Smooth muscle cell (in vitro differentiated cells): ENCODE measurements at regions not wholly inside any gene's neighbourhood (a gene's known extent, or its start where the extent isn't known, plus 50 kb on each side); places are given as distances from the start of the nearest gene placed in this dataset.

Source experiments
- DNase-seq: peaks from one replicate; lab custom pipeline; 2025; ENCODE audit not compliant: unreplicated experiment; lab: John Stamatoyannopoulos, UW
- H2AFZ ChIP-seq: fragments of 200-600 bp; sonication (generic); 2 replicates; pipeline ENCODE4 v1.6.0; 2016; ENCODE audit warnings: antibody characterized with exemption, low read depth, mild to moderate bottlenecking
- H3F3A ChIP-seq: fragments of 200-600 bp; sonication (generic); 2 replicates; pipeline ENCODE4 v1.6.0; 2017; ENCODE audit warnings: antibody characterized with exemption, low read depth
- H3K27ac ChIP-seq: fragments of 200-600 bp; sonication (generic); 2 replicates; pipeline ENCODE4 v1.5.1; 2016; ENCODE audit warnings: low read depth, mild to moderate bottlenecking
- H3K27me3 ChIP-seq: fragments of 200-600 bp; sonication (generic); 2 replicates; pipeline ENCODE4 v1.6.1; 2016; ENCODE audit warnings: low read depth, mild to moderate bottlenecking
- H3K36me3 ChIP-seq: fragments of 200-600 bp; sonication (generic); 2 replicates; pipeline ENCODE4 v1.5.1; 2016; ENCODE audit warnings: low read depth
- H3K4me1 ChIP-seq: fragments of 200-600 bp; sonication (generic); 2 replicates; pipeline ENCODE4 v1.5.1; 2016; ENCODE audit warnings: low read depth
- H3K4me2 ChIP-seq: fragments of 200-600 bp; sonication (generic); 2 replicates; pipeline ENCODE4 v1.6.0; 2016; ENCODE audit warnings: mild to moderate bottlenecking
- H3K4me3 ChIP-seq: fragments of 200-600 bp; sonication (generic); 2 replicates; pipeline ENCODE4 v1.5.1; 2016; ENCODE audit warnings: mild to moderate bottlenecking
- H3K79me2 ChIP-seq: fragments of 200-600 bp; sonication (generic); 2 replicates; pipeline ENCODE4 v1.6.0; 2016; ENCODE audit warnings: low read depth, mild to moderate bottlenecking
- H3K9ac ChIP-seq: fragments of 200-600 bp; sonication (generic); 2 replicates; pipeline ENCODE4 v1.6.0; 2016; ENCODE audit warnings: low read depth
- H3K9me3 ChIP-seq: fragments of 200-600 bp; sonication (generic); replicated peaks from 2 replicates; pipeline ENCODE4 v1.5.1; 2016; ENCODE audit warnings: low read depth
- H4K20me1 ChIP-seq: fragments of 200-600 bp; sonication (generic); 2 replicates; pipeline ENCODE4 v1.6.0; 2016; ENCODE audit warnings: low read depth
- WGBS: methylation state at CpG from one replicate; pipeline ENCODE4 v1.1.7; 2016; ENCODE audit warnings: low lambda C conversion rate; 5-methylcytosine and 5-hydroxymethylcytosine counted together
- TF ChIP-seq, protein P1 (sequence below): fragments of 200-600 bp; sonication (generic); IDR thresholded peaks from 2 replicates; pipeline ENCODE4 v1.5.1; 2017; ENCODE audit warnings: borderline replicate concordance, mild to moderate bottlenecking, antibody characterized with exemption; ENCODE audit not compliant: insufficient read depth, poor library complexity, severe bottlenecking

DNA sequence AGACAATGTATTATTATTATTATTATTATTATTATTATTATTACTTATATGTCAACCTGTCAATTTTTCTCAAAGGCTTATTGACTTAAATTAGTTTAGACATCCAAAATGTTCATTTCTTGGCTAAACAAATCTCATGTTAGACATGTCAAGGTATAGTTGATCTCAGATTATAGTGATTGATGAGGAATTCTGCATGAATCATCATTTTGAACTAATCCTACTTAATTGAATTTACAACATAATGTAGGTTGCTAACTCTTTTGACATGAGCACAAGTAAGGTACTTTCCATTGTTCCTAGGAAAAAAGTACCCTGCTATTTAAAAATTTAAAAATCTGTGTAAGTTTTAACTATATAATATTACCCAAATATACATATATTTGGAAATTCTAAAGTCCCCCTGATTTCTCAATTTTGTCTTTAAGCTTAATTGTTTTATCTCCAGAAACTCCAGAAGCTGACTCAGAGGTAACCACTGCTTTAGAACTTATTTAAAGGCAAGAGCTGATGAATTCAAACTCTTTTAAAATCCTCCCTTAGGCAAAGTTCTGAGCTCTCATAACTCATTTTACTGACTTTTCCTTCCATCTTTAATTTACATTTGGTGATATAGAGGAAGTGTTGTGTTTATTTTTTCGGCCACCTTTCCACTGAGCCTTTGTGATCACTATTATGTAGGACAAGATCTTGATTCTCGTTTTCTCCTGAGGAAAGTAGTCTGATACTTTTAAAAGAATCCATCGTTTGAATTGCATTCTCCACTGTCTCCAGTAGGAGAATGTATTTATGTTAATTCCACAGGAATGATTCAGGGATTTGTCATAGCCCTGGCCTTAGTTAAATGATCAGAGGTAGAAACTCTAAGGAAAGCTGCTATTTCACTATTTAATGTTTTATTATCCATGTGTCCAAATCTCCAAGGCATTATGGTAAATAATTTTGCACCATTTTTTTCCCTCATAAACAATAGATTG lies 1304.5 kb downstream of the AACS start:
- H3K27ac ChIP-seq = peak overlapping the region; percentile 89
- peak overlapping the region; percentile 66 for H3K4me2 ChIP-seq
- 36% methylated on average over 3 of the region's 3 CpGs for WGBS

DNA sequence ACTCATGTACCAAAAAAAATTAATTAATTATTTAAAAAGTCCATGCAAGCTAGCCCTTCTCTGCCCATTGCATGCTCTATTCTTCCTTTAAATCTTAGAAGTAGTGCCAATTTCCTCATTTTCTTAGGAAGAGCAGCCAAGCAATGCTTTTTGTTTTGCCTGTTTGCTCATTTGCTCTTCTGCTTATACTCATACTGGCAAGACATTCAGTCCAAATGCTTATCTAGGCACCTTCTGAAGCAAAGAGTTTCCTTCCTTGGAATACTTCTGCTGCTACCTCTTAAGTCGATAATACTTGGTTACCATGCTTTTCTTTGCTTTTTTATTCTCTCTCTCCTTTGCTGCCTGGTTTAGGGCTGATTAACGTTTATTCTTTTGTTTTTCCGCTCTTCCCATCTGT lies 1318.3 kb downstream of the AACS start:
- Histone ChIP-seq H3K4me1 (peaks cover 4% of the 10 kb centered on the region), H3K9ac (no peak overlapping the region), H3K36me3 (no peaks in the 10 kb centered on the region), H3K4me2 (no peak overlapping the region), H3F3A (no peaks in the 10 kb centered on the region), H4K20me1 (no peaks in the 10 kb centered on the region), H2AFZ (no peak overlapping the region), H3K4me3 (no peak overlapping the region), H3K27ac (no peak overlapping the region), H3K79me2 (no peaks in the 10 kb centered on the region), H3K9me3 (no peaks in the 10 kb centered on the region), H3K27me3 (no peaks in the 10 kb centered on the region)
- TF ChIP-seq, protein P1, sequence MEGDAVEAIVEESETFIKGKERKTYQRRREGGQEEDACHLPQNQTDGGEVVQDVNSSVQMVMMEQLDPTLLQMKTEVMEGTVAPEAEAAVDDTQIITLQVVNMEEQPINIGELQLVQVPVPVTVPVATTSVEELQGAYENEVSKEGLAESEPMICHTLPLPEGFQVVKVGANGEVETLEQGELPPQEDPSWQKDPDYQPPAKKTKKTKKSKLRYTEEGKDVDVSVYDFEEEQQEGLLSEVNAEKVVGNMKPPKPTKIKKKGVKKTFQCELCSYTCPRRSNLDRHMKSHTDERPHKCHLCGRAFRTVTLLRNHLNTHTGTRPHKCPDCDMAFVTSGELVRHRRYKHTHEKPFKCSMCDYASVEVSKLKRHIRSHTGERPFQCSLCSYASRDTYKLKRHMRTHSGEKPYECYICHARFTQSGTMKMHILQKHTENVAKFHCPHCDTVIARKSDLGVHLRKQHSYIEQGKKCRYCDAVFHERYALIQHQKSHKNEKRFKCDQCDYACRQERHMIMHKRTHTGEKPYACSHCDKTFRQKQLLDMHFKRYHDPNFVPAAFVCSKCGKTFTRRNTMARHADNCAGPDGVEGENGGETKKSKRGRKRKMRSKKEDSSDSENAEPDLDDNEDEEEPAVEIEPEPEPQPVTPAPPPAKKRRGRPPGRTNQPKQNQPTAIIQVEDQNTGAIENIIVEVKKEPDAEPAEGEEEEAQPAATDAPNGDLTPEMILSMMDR = no peak
- 85% methylated on average over 3 of the region's 3 CpGs for WGBS
- DNase-seq = no peak

More for the DNA sequence above, 1304.5 kb downstream of the AACS start:
- DNase-seq = no peak
- Histone ChIP-seq H3K79me2 (no peaks in the 10 kb centered on the region), H3K36me3 (no peaks in the 10 kb centered on the region), H4K20me1 (no peaks in the 10 kb centered on the region), H2AFZ (no peak overlapping the region), H3F3A (no peaks in the 10 kb centered on the region), H3K27me3 (no peaks in the 10 kb centered on the region), H3K9ac (peak overlapping the region; percentile 24), H3K9me3 (no peaks in the 10 kb centered on the region), H3K4me3 (no peak overlapping the region), H3K4me1 (no peaks in the 10 kb centered on the region)
- TF ChIP-seq, protein P1 = peak; percentile 27

DNA sequence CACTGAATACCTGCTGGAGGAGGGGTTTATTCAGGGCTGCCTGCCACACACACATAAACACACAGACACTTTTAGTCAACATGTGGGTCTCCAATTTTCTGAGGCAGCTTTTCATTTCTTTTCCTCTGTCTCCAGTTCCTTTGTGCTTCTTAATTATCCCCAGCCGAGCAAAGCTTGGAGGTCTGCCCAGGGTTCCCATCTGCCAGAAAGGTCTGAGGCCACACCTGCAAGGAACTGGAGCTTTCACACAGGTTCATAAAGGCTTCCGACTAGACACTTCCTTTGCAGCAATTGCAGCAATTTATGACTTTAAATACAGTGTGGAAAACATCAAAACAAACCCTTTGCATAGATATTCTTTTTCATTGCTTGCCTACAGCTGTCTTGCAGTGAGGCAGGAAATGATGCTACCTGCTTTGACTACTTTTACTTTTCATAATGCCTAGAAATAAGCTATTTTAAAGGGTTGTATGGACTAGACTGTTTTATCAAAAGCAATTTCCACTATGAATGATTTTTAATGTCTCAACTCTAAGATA lies 1318.9 kb downstream of the AACS start:
- TF ChIP-seq, protein P1 = no peak
- no peaks in the 10 kb centered on the region for H3F3A ChIP-seq

DNA sequence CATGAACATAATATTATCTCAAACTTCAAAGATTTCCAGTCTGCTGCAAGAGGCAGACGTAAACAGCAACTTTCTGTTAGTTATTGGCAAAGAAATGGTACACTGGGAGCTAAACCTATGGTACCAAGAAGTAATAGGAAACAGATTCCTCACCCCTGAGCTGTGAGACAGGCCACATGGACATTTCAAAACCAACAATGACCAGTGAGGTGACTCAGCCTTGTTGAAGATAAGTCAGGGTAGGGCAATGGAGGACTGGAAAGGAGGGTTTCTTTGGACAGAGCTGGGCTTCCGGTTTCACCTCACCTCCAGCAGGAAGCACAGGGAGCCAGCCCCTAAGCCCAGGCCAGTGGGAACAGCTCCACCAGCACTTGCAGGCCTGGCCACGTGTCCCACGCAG lies 1320.5 kb downstream of the AACS start:
- Histone ChIP-seq H3K9me3 (no peaks in the 10 kb centered on the region), H3K4me2 (no peak overlapping the region), H3K27ac (no peak overlapping the region), H3F3A (no peaks in the 10 kb centered on the region), H4K20me1 (no peaks in the 10 kb centered on the region), H3K79me2 (no peaks in the 10 kb centered on the region), H3K9ac (no peak overlapping the region), H3K4me3 (no peak overlapping the region), H3K27me3 (no peaks in the 10 kb centered on the region), H3K4me1 (peaks cover 4% of the 10 kb centered on the region), H2AFZ (no peak overlapping the region), H3K36me3 (no peaks in the 10 kb centered on the region)
- WGBS = 85% methylated on average over 4 of the region's 4 CpGs
- TF ChIP-seq, protein P1 = no peak
- no peak for DNase-seq

More for the DNA sequence above, 1318.9 kb downstream of the AACS start:
- H3K79me2 ChIP-seq = no peaks in the 10 kb centered on the region
- no peaks in the 10 kb centered on the region for H3K27me3 ChIP-seq
- H4K20me1 ChIP-seq = no peaks in the 10 kb centered on the region
- H3K36me3 ChIP-seq = no peaks in the 10 kb centered on the region
- DNase-seq = no peak
- no peak overlapping the region for H3K4me3 ChIP-seq
- no peak overlapping the region for H3K27ac ChIP-seq
- no peak overlapping the region for H3K4me2 ChIP-seq
- no peak overlapping the region for H3K9ac ChIP-seq
- WGBS = 75% methylated on average over 2 of the region's 2 CpGs
- H3K9me3 ChIP-seq = no peaks in the 10 kb centered on the region
- peaks cover 4% of the 10 kb centered on the region for H3K4me1 ChIP-seq
- H2AFZ ChIP-seq = no peak overlapping the region
